Globus pallidus (tissue), 1 donor: ENCODE measurements at regions not wholly inside any gene's neighbourhood (a gene's known extent, or its start where the extent isn't known, plus 50 kb on each side); places are given as distances from the start of the nearest gene placed in this dataset.

Experiments used
- DNase-seq: peaks from one replicate; pipeline ENCODE4 v3.0.0-alpha.2; 2015; ENCODE audit warnings: low spot score

- no peak for DNase-seq
Observed at GRCh38 chr16:86913886-86914285, 335.5 kb downstream of the FOXL1 start.

- no peak for DNase-seq
Observed at GRCh38 chr16:86914876-86915717, 336.7 kb downstream of the FOXL1 start.

GRCh38 chr16:86917471-86918365 is 339.4 kb downstream of the FOXL1 start:
- no peak for DNase-seq

GRCh38 chr16:86918637-86919036 is 340.3 kb downstream of the FOXL1 start:
- DNase-seq = no peak

GRCh38 chr16:86919078-86919477 is 340.7 kb downstream of the FOXL1 start:
- DNase-seq = no peak

GRCh38 chr16:86919578-86920305 is 341.4 kb downstream of the FOXL1 start:
- no peak for DNase-seq

GRCh38 chr16:86921289-86921688 is 342.9 kb downstream of the FOXL1 start:
- DNase-seq = no peak

- DNase-seq = no peak
Observed at GRCh38 chr16:86922311-86922710, 344.0 kb downstream of the FOXL1 start.

GRCh38 chr16:86923656-86924055 is 345.3 kb downstream of the FOXL1 start:
- DNase-seq = no peak

GRCh38 chr16:86924537-86924936 is 346.2 kb downstream of the FOXL1 start:
- DNase-seq = no peak

- no peak for DNase-seq
Observed at GRCh38 chr16:86925067-86925791, 346.9 kb downstream of the FOXL1 start.

GRCh38 chr16:86926181-86927094 is 348.1 kb downstream of the FOXL1 start:
- DNase-seq = no peak

GRCh38 chr16:86927699-86928098 is 349.4 kb downstream of the FOXL1 start:
- no peak for DNase-seq

- no peak for DNase-seq
Observed at GRCh38 chr16:86928523-86929011, 350.2 kb downstream of the FOXL1 start.

GRCh38 chr16:86929057-86929871 is 350.9 kb downstream of the FOXL1 start:
- DNase-seq = no peak

GRCh38 chr16:86930001-86930400 is 351.7 kb downstream of the FOXL1 start:
- no peak for DNase-seq

- no peak for DNase-seq
Observed at GRCh38 chr16:86930663-86931373, 352.5 kb downstream of the FOXL1 start.

GRCh38 chr16:86931410-86931941 is 353.1 kb downstream of the FOXL1 start:
- DNase-seq = no peak
